Skeletal muscle tissue (tissue), 3 donors: ENCODE measurements at regions not wholly inside any gene's neighbourhood (a gene's known extent, or its start where the extent isn't known, plus 50 kb on each side); places are given as distances from the start of the nearest gene placed in this dataset.

Experiments
- H3K27ac ChIP-seq: one replicate; pipeline ENCODE4 v1.7.0; 2013; ENCODE audit warnings: mild to moderate bottlenecking, low read depth, low read length, inconsistent platforms
- H3K27me3 ChIP-seq, 3 donors: one replicate each; pipeline ENCODE4 v1.7.0; 2013; ENCODE audit warnings: low read length in 3 of 3; ENCODE audit not compliant: control insufficient read depth in 3 of 3, insufficient read depth in 3 of 3
- H3K36me3 ChIP-seq, 3 donors: one replicate each; pipeline ENCODE4 v1.7.0; 2013; ENCODE audit warnings: low read length in 3 of 3; ENCODE audit not compliant: control insufficient read depth in 3 of 3, insufficient read depth in 3 of 3
- H3K4me1 ChIP-seq, 3 donors: one replicate each; pipeline ENCODE4 v1.7.0; 2013; ENCODE audit warnings: low read length in 3 of 3, mild to moderate bottlenecking in 3 of 3; ENCODE audit not compliant: control insufficient read depth in 3 of 3, insufficient read depth in 3 of 3
- H3K4me3 ChIP-seq, 3 donors: one replicate each; pipeline ENCODE4 v1.7.0; 2013; ENCODE audit warnings: low read length in 3 of 3
- H3K9ac ChIP-seq, 3 donors: one replicate each; pipeline ENCODE4 v1.7.0; 2013; ENCODE audit warnings: low read length in 3 of 3, mild to moderate bottlenecking in 3 of 3, moderate library complexity in 2 of 3, low read depth in 1 of 3
- H3K9me3 ChIP-seq, 3 donors: one replicate each; pipeline ENCODE4 v1.7.0; 2013; ENCODE audit warnings: low read length in 3 of 3; ENCODE audit not compliant: control insufficient read depth in 3 of 3
- donor health status: Osteomylitis.

- Histone ChIP-seq H3K9ac (no peak overlapping the region), H3K36me3 (no peaks in the 10 kb centered on the region), H3K27ac (no peak overlapping the region), H3K4me1 (no peaks in the 10 kb centered on the region), H3K4me3 (no peak overlapping the region), H3K27me3 (peaks cover 19 to 59% (median 52%) of the 10 kb centered on the region in 3 donors), H3K9me3 (no peaks in the 10 kb centered on the region)
Measured at GRCh38 chr3:127392156-127392490, 104.3 kb upstream of the PRR20G start.

GRCh38 chr3:127391436-127392155, 103.8 kb upstream of the PRR20G start:
- Histone ChIP-seq H3K27ac (no peak overlapping the region), H3K36me3 (no peaks in the 10 kb centered on the region), H3K4me3 (no peak overlapping the region), H3K9ac (no peak overlapping the region), H3K4me1 (no peaks in the 10 kb centered on the region), H3K27me3 (peaks cover 20 to 63% (median 53%) of the 10 kb centered on the region in 3 donors), H3K9me3 (no peaks in the 10 kb centered on the region)

GRCh38 chr3:127390365-127391025, 102.6 kb upstream of the PRR20G start:
- Histone ChIP-seq H3K27ac (no peak overlapping the region), H3K4me3 (no peak overlapping the region), H3K27me3 (peaks cover 18 to 70% (median 48%) of the 10 kb centered on the region in 3 donors), H3K36me3 (no peaks in the 10 kb centered on the region), H3K4me1 (no peaks in the 10 kb centered on the region), H3K9ac (no peak overlapping the region), H3K9me3 (no peaks in the 10 kb centered on the region)

GRCh38 chr3:127389913-127390312, 102.1 kb upstream of the PRR20G start:
- Histone ChIP-seq H3K9ac (no peak overlapping the region), H3K36me3 (no peaks in the 10 kb centered on the region), H3K4me3 (no peak overlapping the region), H3K9me3 (no peaks in the 10 kb centered on the region), H3K4me1 (no peaks in the 10 kb centered on the region), H3K27ac (no peak overlapping the region), H3K27me3 (peaks cover 15 to 69% (median 46%) of the 10 kb centered on the region in 3 donors)

GRCh38 chr3:127389420-127389819, 101.6 kb upstream of the PRR20G start:
- H3K4me3 ChIP-seq, result no peak overlapping the region
- H3K27me3 ChIP-seq, result peaks cover 15 to 72% (median 46%) of the 10 kb centered on the region in 3 donors

GRCh38 chr3:127388427-127388826, 100.6 kb upstream of the PRR20G start:
- Histone ChIP-seq H3K4me1 (no peaks in the 10 kb centered on the region), H3K9me3 (no peaks in the 10 kb centered on the region), H3K36me3 (no peaks in the 10 kb centered on the region), H3K9ac (no peak overlapping the region), H3K4me3 (no peak overlapping the region), H3K27me3 (peaks cover 15 to 74% (median 48%) of the 10 kb centered on the region in 3 donors), H3K27ac (no peak overlapping the region)

More at GRCh38 chr3:127389420-127389819, 101.6 kb upstream of the PRR20G start:
- Histone ChIP-seq H3K9ac (no peak overlapping the region), H3K9me3 (no peaks in the 10 kb centered on the region), H3K36me3 (no peaks in the 10 kb centered on the region), H3K4me1 (no peaks in the 10 kb centered on the region), H3K27ac (no peak overlapping the region)

GRCh38 chr3:127387556-127388153, 99.8 kb upstream of the PRR20G start:
- no peak overlapping the region for H3K27ac ChIP-seq
- peaks cover 11 to 66% (median 42%) of the 10 kb centered on the region in 3 donors for H3K27me3 ChIP-seq
- H3K4me1 ChIP-seq, result no peaks in the 10 kb centered on the region

GRCh38 chr3:127387119-127387518, 99.3 kb upstream of the PRR20G start:
- H3K9ac ChIP-seq, result no peak overlapping the region
- H3K9me3 ChIP-seq, result no peaks in the 10 kb centered on the region
- no peaks in the 10 kb centered on the region for H3K4me1 ChIP-seq
- H3K27me3 ChIP-seq, result peaks cover 11 to 61% (median 42%) of the 10 kb centered on the region in 3 donors
- H3K27ac ChIP-seq, result no peak overlapping the region
- H3K4me3 ChIP-seq, result no peak overlapping the region
- no peaks in the 10 kb centered on the region for H3K36me3 ChIP-seq

More at GRCh38 chr3:127387556-127388153, 99.8 kb upstream of the PRR20G start:
- Histone ChIP-seq H3K9ac (no peak overlapping the region), H3K9me3 (no peaks in the 10 kb centered on the region), H3K36me3 (no peaks in the 10 kb centered on the region), H3K4me3 (no peak overlapping the region)

- no peaks in the 10 kb centered on the region for H3K4me1 ChIP-seq
- no peaks in the 10 kb centered on the region for H3K36me3 ChIP-seq
- no peaks in the 10 kb centered on the region for H3K9me3 ChIP-seq
- no peak overlapping the region for H3K4me3 ChIP-seq
- H3K27ac ChIP-seq, result no peak overlapping the region
- peaks cover 11 to 57% (median 42%) of the 10 kb centered on the region in 3 donors for H3K27me3 ChIP-seq
- H3K9ac ChIP-seq, result no peak overlapping the region
Measured at GRCh38 chr3:127386490-127386889, 98.6 kb upstream of the PRR20G start.

GRCh38 chr3:127385540-127385870, 97.7 kb upstream of the PRR20G start:
- Histone ChIP-seq H3K4me3 (no peak overlapping the region), H3K9ac (no peak overlapping the region), H3K27me3 (peaks cover 11 to 48% (median 33%) of the 10 kb centered on the region in 3 donors), H3K4me1 (no peaks in the 10 kb centered on the region), H3K27ac (no peak overlapping the region), H3K9me3 (no peaks in the 10 kb centered on the region), H3K36me3 (no peaks in the 10 kb centered on the region)
